LNCaP clone FGC (cell line): ENCODE measurements at regions not wholly inside any gene's neighbourhood (a gene's known extent, or its start where the extent isn't known, plus 50 kb on each side); places are given as distances from the start of the nearest gene placed in this dataset.

Source experiments
- DNase-seq: peaks from one replicate; pipeline ENCODE4 v3.0.0-alpha.2; 2011; ENCODE audit warnings: low read depth
- H3K4me3 ChIP-seq: 2 replicates; pipeline ENCODE4 v1.5.1; 2011; ENCODE audit warnings: mild to moderate bottlenecking, low read depth, low read length, control low read depth
- CTCF ChIP-seq: IDR thresholded peaks from 2 replicates; pipeline ENCODE4 v1.5.1; 2012; ENCODE audit warnings: mild to moderate bottlenecking; ENCODE audit not compliant: control insufficient read depth, insufficient read depth; ENCODE audit errors: extremely low read depth

GRCh38 chr2:42980764-42981416 lies 188.5 kb upstream of the HAAO start:
- DNase-seq = no peak
- TF ChIP-seq CTCF = no peak

GRCh38 chr2:42979870-42980763 lies 187.7 kb upstream of the HAAO start:
- TF ChIP-seq CTCF = no peak
- H3K4me3 ChIP-seq = no peak overlapping the region
- DNase-seq = no peak

More at GRCh38 chr2:42980764-42981416, 188.5 kb upstream of the HAAO start:
- no peak overlapping the region for H3K4me3 ChIP-seq

GRCh38 chr2:42979416-42979869 lies 187.1 kb upstream of the HAAO start:
- no peak for TF ChIP-seq CTCF
- H3K4me3 ChIP-seq = no peak overlapping the region
- DNase-seq = no peak

- no peak for DNase-seq
- no peak for TF ChIP-seq CTCF
- no peak overlapping the region for H3K4me3 ChIP-seq
Measured at GRCh38 chr2:42978887-42979415, 186.6 kb upstream of the HAAO start.

- no peak for TF ChIP-seq CTCF
- no peak overlapping the region for H3K4me3 ChIP-seq
Measured at GRCh38 chr2:42978175-42978886, 185.9 kb upstream of the HAAO start.

GRCh38 chr2:42977270-42978174 lies 185.1 kb upstream of the HAAO start:
- no peak for TF ChIP-seq CTCF
- no peak overlapping the region for H3K4me3 ChIP-seq
- DNase-seq = no peak

More at GRCh38 chr2:42978175-42978886, 185.9 kb upstream of the HAAO start:
- no peak for DNase-seq
